ENCODE measurements at regions not wholly inside any gene's neighbourhood (a gene's known extent, or its start where the extent isn't known, plus 50 kb on each side); places are given as distances from the start of the nearest gene placed in this dataset.

DNA sequence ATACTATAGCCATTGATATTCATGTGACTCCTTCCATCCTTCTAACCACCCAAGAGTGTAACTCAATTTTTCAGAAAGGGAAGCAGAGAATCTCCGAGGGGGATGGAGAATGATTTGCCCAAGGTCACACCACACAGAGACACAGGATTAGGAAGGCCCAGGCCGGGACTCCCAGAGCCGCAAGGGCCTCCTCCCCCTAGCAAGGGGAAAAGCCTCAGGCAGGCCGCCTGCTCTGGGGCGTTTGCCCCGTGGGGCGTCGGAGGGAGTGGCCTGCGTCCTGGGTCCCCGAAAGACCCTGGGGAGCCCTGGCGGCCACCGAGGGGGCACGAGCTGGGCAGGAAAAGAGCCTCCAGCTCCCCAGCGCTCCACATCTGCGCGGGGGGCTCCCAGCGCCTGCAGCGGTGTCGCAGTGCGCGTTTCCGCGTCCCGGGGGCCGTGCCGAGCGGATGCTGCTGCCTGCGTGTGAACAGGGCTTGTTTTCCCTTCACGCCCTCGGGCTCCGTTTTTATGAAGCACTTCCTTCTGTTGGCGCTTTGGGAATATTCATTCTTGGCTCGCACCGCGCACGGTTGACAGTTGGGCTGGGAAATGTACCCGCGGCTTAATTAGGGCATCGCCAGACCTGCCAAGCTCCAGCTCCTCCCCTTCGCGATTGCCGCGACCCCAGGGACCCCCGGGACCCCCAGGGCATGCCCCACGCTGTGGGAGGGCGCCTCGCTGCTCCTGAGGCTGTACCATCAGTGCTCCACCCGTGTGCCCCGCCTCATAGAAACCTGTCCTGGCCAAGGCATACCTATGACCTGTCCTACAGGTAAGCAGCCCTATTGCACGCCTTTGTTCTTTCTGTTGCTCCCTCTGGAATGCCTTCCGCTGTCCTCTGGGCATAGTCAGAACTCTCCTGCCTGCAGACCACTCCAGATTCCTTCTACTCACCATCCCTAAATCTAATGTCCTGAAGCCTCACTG, 158.9 kb upstream of the GLI2 start:
- no peak for DNase-seq

DNA sequence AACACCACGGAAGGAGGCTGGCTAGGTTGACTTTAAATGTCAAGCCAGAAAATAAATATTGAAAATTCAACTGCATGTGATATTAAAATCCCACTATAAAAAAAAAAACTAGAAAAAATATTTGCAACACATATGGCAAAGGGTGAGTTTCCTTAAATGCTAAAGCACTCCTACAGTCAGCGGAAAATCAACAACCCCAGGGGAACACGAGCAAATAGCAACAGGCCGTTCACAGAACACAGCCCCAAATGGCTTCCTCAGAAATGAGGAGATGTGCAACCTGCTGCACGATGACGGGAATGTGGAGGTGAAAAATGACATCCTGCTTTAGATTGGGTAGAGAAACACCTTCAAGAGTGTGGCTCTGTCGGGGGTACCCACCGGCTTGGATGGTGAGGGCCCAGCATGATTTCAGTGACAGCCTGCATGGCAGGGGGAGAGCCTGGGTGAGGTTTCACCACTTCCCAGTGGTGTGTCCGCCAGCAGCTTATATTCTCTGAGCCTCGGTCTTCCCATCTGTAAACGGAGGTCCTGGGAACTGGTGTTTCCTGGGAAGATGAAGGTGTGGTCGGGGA, 157.9 kb upstream of the GLI2 start:
- DNase-seq: no peak

DNA sequence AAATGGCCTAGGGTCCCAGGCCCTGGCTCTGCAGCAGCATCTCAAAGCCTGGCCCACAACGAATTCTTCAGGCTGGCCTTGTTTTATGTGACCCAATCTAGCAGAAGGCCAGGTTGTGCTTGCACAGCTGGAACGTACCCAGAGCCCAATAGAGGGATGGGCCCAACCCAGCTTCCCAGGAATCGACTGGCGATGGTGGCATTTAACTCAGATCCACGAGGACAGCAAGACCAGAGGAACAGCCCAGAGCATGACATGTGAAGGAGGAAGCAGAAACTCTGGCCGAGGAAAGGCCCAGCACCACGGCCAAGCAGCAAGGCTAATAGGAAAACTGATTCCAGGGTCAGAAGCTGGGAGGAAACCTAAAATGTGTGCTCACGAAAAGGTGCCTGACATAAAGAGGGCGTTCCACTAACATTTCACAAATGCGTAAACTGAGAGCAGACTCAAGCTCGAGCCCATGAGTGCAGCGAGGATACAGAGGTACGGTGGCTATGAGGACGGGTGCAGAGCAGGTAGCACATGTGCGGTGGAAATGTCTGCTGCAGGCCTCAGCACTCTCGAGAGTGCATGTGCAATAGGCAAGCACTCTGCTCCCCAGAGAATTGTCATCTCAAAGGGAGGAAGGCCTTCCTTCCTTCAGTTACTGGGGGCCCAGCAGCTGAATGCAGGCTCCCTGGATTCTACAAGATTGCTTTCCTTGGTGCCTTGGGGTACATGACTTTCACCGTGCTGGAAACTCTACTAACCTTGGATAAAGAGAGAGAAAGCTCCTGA, 156.9 kb upstream of the GLI2 start:
- no peak for DNase-seq

DNA sequence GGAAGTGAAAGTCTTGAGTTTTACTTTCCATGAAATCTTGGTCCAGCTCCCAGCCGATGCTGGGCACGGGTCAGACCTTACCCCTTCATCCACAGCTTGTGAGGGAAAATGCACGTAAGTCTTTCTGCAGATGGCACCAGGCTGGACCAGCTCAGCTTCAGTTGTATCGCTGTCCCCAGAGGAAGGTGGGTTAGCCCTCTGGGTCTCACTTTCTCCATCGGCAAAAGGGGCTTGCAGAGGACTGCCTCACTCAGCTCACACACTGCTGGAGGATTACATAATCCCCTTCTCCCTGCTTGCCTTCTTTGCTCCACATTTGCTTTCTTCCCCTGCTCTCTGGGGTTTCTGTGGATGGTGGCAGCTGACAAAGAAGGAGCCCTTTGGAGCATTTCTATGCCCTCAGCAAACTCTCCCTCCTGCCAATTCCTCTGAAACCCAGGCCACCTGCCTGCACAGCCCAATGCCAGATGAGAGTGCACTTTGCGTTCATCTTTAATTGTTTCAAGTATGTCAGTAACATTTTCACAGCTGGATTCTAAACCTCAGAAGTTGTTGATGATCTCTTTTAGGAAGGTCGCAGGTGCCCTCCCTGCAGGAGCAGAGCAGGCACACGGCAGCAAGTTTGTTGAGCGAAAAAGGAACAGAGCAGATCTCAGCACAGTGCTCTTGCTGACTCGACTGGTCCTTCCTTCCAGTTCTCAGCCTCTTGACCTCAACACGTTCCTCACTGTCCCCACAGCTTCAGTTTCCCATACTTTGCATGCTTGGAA, 155.6 kb upstream of the GLI2 start:
- DNase-seq: no peak

DNA sequence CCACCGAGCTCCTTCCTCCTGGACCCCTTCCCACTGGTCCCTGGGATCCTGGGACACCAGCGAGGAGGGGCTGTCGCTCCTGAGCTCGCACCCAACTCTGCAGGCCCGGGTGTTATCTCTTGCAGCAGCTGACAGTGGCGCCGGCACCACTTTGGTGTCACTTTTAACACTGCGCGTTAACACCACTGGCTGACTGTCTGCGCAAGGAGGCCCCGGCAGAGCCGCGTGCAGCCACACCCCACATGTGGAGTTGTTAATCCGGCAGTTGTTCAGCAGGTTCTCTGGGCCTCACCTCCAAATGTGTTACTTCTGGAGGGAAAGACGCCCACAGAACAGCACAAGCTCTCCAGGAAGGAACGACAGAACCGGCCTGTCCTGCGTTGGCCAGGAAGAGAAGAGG, 155.0 kb upstream of the GLI2 start:
- DNase-seq: no peak

DNA sequence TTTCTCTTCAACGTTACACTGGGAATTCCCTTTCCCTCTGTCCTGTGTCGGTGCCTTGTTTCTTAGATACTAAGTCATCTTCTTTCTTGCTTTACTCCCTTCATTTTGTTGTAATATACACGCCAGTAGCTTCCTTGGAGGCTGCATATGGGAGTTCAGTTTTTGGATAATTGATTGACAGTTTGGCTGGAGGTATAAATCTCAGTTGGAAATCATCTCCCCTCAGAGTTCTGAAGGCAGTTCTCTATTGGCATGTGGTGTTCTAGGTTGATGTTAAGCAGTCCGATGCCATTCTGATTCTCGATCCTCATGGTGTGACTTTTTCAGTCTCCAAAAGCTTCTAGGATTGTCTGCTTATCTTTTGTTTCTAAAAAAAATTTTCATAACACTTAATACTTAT, 152.5 kb upstream of the GLI2 start:
- DNase-seq: no peak

DNA sequence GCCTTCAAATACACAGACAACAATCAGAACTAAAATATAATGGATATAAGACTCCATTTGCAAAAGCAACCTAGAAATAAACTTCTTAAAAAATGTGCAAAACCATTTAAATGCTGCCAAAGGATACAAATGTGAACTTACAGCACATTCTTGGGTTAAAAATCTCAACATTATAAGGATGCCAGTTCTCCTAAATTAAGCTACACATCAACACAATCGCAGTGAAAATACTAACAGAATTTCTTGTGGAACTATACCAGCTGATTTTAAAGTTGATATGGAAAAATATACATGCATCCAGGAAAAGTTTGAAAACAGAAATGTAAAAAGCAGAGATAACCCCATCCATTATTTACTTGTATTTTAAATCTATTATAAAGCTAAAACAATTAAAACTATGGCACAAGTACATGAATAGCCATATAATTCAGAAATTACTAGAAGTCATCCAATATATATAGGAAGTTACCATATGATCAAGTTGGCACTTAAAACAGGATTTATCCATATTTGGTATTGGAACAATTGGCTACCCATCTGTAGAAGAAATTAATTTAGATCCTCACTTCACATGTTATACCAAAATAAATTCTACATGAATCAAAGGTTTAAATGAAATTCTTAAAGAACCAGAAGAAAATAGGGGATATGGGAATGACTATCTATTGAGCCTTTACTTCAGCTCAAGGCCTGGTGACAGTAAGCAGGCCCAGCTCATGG, 151.7 kb upstream of the GLI2 start:
- DNase-seq: no peak

DNA sequence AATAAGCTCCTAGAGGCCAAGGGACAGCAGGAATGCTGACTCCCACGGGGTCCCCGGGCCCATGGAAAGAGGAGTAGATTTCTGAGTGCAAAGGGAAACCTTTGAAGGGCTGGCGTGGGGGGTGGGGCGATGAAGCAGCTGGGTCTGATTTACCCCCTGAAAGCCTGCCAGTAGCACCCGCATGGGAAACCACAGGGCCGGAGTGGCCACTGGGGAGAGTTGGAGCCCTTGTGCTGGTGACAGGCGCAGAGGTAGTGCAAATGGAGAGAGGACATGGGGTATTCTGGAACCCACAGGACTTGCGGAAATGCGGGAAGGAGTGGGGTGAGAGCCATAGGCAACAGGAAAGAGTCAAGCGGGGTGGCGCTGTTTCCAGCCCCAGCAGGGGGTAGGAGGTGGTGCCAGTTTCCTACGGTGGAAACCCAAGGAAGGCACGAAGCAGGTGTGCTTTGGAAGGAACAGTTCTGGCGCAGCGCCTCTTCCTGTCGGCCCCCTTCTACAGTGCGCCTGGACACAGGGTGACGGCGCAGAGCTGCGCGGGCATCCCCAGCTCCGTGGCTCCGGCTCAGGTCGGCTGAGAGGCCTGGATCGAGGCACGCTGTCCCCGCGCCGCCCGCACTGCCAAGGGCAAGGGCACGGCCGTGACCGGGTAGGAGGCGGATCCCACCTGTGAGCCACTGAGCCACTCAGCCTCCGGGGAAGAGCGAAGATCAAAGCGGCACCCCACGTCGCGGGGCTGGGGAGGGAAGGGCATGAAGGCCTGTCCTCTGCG, 149.0 kb upstream of the GLI2 start:
- no peak for DNase-seq

DNA sequence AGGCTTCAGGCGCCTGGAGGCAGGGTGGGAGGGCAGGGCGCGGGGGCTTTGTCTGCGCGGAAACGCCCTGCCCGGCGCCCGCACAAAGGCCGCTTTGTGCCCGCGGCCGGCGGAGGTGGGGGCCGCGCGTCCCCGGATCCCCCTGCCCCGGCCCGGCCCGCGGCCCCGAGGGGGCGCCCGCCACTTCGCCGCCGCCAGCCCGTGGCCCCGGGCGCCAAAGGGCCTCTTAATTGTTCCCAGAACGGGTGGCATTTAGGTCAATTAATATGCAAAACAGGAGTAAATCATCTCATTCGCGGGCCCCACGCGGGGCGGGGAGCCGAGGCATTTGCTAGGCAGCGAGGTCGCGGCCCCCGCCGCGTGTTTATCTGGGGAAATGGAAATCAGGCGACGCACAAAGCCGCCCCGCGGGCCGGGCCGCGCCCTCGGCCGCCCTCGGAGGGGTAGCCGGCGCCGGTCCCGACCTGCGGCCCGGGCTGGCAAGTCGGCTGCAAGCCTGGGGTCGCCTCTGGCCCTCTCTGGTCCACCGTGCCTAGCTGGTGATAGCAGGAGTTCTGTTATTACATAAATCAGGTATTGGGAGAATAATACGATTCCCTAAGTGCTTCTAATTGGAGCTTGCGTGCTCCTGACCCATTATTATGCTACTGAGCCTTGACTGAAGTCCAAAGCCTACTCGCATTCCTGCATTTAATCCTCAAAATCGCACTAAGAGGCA, 148.2 kb upstream of the GLI2 start:
- no peak for DNase-seq

DNA sequence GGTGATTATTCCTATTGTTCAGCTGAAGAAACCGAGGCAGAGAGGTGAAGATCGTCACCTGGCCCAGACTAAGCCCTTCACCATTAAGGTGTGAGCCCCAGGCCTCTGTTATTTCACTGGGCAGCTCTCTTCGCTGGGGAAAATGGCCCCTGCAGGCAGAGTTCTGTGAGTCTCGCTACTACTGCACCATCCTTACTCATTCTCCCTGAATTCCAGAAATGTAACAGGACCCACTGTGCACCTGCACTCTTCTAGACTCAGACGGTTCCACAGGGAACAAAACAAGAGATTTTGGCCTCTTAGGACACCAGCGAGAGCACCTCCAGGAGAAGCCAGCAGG, 147.7 kb upstream of the GLI2 start:
- DNase-seq: no peak

DNA sequence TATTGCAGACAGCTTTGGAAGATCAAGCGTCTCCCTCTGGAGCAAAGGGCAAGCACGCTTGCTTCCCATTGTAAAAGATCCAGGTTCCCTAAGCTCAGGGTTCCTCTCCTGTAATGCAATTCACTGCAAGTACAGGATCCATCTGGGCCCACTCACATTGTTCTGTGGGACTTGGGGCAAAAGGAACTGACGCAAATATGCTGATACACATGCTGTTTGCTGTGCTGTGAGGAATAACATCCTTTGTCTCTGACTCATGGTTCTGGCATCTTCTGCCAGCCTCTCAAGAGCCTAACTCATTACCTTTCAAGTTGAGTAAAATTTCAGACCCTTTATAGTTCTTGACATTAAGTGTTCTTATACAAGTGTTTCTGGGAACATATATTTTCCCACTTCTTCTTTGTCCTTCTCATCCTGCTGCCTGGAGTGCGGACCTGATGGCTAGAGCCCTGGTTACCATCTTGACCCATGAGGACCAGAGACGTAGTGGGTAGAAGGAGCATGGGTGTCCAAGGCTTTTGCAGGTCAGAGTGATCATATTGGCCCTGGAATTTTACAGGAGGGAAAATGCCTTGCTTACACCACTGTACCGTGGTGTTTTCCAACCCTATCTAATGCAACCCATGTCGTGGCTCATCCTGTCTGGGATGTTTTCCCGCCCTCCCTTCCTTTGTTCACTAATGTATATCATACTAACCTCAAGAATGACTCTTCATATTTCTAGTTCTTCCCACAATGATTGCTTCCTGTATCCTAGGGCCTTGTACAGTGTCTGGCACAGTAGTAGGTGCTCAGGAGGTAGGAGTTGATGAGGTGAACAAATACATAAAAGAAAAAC, 145.7 kb upstream of the GLI2 start:
- DNase-seq: no peak

DNA sequence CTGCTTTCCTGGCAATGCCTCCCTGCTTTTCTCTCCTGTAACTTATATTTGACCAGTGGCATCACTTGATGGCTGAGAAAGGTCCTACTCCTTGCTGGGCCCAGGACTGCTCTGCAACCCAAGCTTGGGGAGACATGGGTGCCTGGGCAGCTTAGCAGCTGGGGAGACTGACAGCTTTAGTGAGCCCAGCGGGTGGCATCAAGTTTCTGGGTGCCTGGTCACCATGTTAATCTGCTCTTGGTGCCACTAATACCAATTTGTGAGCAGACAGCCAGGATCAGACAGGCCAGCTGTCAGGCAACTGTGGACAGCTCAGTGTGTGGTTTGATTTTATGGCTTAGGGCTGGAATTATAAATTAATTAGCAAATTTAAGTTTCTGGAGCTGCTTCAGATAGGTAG, 144.8 kb upstream of the GLI2 start:
- no peak for DNase-seq

DNA sequence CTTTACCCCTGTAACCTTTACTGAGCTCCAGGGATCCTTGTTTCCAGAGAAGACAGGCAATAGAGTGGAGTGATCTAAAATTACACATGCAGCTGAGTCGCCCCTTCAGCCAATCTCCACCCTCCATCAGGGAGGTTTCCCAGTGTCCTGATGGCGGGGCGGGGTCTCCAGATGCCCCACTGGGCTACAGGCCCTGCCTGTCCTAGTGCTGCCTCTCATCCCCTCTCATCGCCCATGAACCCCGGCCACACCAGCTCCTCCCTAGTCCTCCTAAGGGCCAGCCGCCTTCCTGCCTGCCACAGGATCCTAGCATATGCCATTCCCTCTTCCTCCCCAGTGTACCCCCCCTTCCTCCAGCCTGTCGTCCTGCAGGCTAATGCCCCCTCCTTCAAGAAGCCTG, 144.1 kb upstream of the GLI2 start:
- no peak for DNase-seq

DNA sequence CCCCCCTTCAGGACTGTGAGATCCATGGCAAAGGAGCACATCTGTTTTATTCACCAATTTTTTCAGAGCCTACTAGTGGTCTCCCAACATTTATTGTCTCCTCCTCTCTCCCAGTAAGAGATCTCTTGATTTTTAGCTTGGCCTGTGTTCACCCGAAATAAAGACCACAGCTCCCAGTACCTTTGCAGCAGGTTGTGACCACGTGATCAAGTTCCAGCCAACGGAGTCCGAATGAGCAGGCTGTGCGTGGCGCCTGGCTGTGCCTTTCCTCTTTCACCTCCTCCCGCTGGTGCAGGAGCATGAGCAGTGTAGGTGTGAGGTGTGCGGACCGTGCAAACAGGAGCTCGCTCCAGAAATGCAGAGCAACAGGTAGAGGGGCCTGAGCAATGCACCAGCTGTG, 143.6 kb upstream of the GLI2 start:
- no peak for DNase-seq

DNA sequence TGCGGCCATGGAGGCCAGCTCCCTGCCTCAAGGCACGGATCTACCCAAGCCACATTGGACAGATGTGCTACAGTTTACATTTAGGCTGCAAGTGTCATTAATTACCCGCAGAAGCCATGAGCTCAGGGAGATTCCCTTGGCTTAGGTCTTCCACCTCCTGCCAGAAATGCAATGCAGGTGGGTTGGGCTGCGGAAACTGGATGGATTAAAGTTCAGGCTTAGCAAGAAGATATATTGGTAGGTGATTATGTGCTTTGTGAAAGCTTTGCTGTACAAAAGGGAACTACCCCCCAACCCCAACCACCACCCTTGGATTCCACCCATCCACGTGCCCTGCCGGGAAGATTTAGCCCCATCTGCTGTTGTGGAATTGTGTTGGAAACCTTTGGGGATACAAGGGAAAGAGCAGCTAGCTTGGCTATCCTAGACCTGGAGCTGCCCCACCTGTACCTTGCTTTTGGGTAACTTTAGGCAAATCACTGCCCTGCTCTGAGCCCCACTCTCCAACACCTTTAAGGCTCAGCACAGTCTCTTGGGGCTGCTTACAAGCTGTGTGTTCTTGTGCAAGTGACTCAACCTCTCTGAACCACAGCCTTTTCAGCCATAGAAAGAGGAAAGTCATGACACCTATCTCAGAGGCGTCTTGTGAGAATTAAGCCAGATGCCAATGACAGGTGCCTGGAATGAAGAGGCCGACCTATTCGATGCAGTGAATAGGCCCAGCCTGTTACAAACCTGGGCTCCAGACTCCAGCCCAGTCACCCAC, 141.6 kb upstream of the GLI2 start:
- no peak for DNase-seq

DNA sequence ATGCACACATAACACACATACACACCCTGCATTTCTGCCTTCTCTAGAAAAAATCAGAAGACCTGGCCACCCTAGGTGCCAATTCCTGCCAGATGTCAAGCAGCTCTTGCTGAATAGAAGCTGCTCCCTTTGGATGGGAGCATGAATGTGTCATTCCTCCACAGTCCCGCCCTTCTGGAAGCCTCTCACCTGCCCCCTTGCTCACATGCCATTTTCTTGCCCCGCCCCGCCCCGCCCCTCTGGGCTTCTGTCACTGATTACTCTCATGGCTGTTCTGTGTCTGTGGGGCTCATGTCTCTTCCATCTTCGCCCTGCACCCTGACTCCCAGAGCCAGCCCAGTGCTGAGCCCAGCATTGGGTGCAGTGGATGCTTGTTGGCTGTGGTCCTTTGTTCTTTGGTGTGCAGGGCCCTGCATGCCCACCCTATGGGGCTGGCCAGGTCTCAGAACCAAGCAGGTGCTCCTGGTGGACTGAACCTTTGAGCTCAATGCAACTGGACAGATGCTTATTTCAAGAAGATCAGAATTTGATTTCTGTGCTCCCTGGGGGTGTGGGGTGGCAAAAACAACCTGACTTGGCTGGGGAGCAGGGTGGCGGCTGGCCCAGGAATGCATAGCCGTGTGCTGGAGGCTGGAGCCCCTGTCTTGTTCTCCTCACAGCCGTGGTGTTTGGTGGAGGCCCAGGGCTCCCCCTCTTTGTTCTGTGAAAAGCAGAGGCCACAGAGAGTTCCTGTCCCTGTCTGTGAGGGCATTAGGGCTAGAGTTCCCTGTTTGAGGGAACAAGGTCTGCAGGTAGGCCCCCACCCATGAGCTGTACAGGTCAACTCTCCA, 140.6 kb upstream of the GLI2 start:
- DNase-seq: no peak

DNA sequence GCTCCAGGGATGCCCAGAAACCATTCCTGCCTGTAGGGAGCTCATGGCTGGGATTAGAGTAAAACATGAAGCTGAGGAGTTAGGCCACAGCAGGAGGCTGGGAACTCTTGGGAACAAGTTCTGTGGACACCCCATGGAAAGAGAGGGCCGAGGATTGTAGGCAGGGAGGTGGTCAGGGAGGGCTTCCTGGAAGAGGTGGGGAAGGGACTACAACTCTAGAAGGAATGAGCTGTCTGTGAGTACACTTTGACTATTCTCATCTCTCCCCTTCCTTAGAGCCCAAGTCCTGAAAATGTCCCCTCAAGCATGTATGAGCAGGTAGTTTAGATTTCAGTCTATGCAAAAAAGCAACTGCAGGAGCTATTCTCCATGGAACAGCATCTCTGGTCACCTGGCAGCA, 139.9 kb upstream of the GLI2 start:
- no peak for DNase-seq

DNA sequence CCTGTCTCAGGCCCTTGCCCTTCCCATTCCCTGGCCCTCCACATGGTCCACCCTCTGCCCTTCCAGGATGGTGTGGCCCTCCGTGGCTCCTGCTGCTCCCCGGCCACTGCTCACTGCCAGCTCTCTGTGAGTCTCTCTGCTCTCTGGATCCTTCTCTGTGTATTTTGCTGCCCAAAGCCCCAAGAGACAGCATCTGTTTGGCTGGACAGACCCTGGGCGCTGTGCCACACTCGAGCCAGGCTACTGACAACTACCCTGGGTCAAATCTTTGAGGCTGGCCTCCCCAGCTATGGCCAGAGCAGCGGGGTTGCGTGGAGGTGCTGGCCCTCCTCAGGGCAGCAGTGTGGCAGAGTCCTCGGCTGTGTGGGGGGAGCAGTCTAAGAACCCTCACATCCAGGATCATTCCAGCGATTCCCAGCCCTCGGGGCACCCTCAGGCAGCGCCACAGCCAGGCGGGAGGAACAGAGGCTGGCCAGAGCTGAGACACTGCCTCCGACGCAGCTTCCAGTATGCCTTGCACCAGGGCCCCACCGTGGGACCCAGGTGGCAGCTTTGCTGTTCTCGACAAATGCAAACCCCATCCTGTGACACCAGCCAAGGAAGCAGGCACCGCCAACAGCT, 139.4 kb upstream of the GLI2 start:
- DNase-seq: no peak
